SK-N-SH (cell line): ENCODE measurements at regions not wholly inside any gene's neighbourhood (a gene's known extent, or its start where the extent isn't known, plus 50 kb on each side); places are given as distances from the start of the nearest gene placed in this dataset.
"Not testable (repeated sequence)": the region's sequence is repeated elsewhere in the genome, so short reads cannot be mapped to it uniquely, and the experiment has no call there.

Source experiments
- CTCF ChIA-PET: fragments of 300-600, 350-600 bp; formaldehyde crosslinking; extraction: SDS; loops from one replicate; lab custom pipeline; 2021; lab: Yijun Ruan, JAX
- POLR2A ChIA-PET: fragments of 350-600 bp; sonication (Branson Sonifier 250); formaldehyde crosslinking; extraction: SDS; loops from one replicate; lab custom pipeline; 2020; ENCODE audit warnings: antibody characterized with exemption, inconsistent platforms; lab: Yijun Ruan, JAX
- DNase-seq: peaks from one replicate; pipeline ENCODE4 v3.0.0; 2012
- H2AFZ ChIP-seq: fragments of 200-600 bp; sonication (generic); 2 replicates; pipeline ENCODE4 v1.8.1; 2016; ENCODE audit warnings: antibody characterized with exemption, mild to moderate bottlenecking, low read depth
- H3F3A ChIP-seq: fragments of 200-600 bp; sonication (generic); replicated peaks from 2 replicates; pipeline ENCODE3; 2016; ENCODE audit warnings: antibody characterized with exemption, mild to moderate bottlenecking; ENCODE audit not compliant: insufficient read depth
- H3K27ac ChIP-seq, 2 experiments: fragments of 200-500 bp in 1 of 2; fragments of 200-600 bp in 1 of 2; sonication (Bioruptor generic) in 1 of 2; sonication (generic), shearing (Covaris generic) in 1 of 2; 2 replicates each; pipeline versions ENCODE4 v1.5.1 to v1.6.1; 2014 to 2016; ENCODE audit warnings: low read depth in 2 of 2, inconsistent platforms in 1 of 2, low read length in 1 of 2, mild to moderate bottlenecking in 1 of 2, mixed read lengths in 1 of 2
- H3K27me3 ChIP-seq: fragments of 200-600 bp; sonication (generic), shearing (Covaris generic); 2 replicates; pipeline ENCODE4 v1.6.1; 2016; ENCODE audit warnings: mixed run types; ENCODE audit not compliant: insufficient read depth
- H3K36me3 ChIP-seq, 2 experiments: fragments of 200-500 bp in 1 of 2; fragments of 200-600 bp in 1 of 2; sonication (Bioruptor generic) in 1 of 2; sonication (generic) in 1 of 2; replicated peaks in 1 of 2; 2 replicates each; pipeline versions ENCODE3 to v1.5.1; 2014 to 2016; ENCODE audit warnings: low read length in 1 of 2, mild to moderate bottlenecking in 1 of 2; ENCODE audit not compliant: insufficient read depth in 2 of 2, control insufficient read depth in 1 of 2
- H3K4me1 ChIP-seq, 2 experiments: fragments of 200-500 bp in 1 of 2; fragments of 200-600 bp in 1 of 2; sonication (Bioruptor generic) in 1 of 2; sonication (generic), shearing (Covaris generic) in 1 of 2; 2 replicates each; pipeline versions ENCODE4 v1.5.1 to v1.6.1; 2014 to 2016; ENCODE audit warnings: low read depth in 1 of 2, low read length in 1 of 2, mixed run types in 1 of 2; ENCODE audit not compliant: insufficient read depth in 2 of 2, control insufficient read depth in 1 of 2
- H3K4me2 ChIP-seq: fragments of 200-600 bp; sonication (generic), shearing (Covaris generic); 2 replicates; pipeline ENCODE4 v1.6.1; 2017; ENCODE audit warnings: mixed run types
- H3K4me3 ChIP-seq, 2 experiments: fragments of 200-500 bp in 1 of 2; fragments of 200-600 bp in 1 of 2; sonication (Bioruptor generic) in 1 of 2; sonication (generic), shearing (Covaris generic) in 1 of 2; 2 replicates each; pipeline versions ENCODE4 v1.5.1 to v1.8.1; 2014 to 2016; ENCODE audit warnings: low read depth in 2 of 2, inconsistent platforms in 1 of 2, low read length in 1 of 2, mild to moderate bottlenecking in 1 of 2, mixed read lengths in 1 of 2, moderate library complexity in 1 of 2
- H3K79me2 ChIP-seq: fragments of 200-600 bp; sonication (generic); 2 replicates; pipeline ENCODE4 v1.8.1; 2017; ENCODE audit warnings: mild to moderate bottlenecking; ENCODE audit not compliant: insufficient read depth
- H3K9ac ChIP-seq: fragments of 200-600 bp; sonication (generic); 2 replicates; pipeline ENCODE4 v1.6.1; 2017; ENCODE audit warnings: mixed run types
- H3K9me2 ChIP-seq: fragments of 200-600 bp; sonication (generic); 2 replicates; pipeline ENCODE4 v1.6.1; 2017; ENCODE audit warnings: mixed run types
- H3K9me3 ChIP-seq: fragments of 200-600 bp; sonication (generic); 2 replicates; pipeline ENCODE4 v1.6.1; 2017; ENCODE audit warnings: mixed run types, mild to moderate bottlenecking, moderate library complexity
- H4K20me1 ChIP-seq: fragments of 200-600 bp; sonication (generic); 2 replicates; pipeline ENCODE4 v1.6.1; 2017; ENCODE audit warnings: mild to moderate bottlenecking, mixed run types; ENCODE audit not compliant: insufficient read depth
- CTCF ChIP-seq: fragments of 200-600 bp; sonication (generic); IDR thresholded peaks from 2 replicates; pipeline ENCODE4 v1.6.1; 2017; ENCODE audit warnings: antibody characterized with exemption, mild to moderate bottlenecking, moderate library complexity
- ELF1 ChIP-seq: IDR thresholded peaks from 2 replicates; pipeline ENCODE4 v1.4.0; 2012
- FOSL2 ChIP-seq: IDR thresholded peaks from 2 replicates; pipeline ENCODE4 v1.4.0; 2012; ENCODE audit warnings: low read depth, mild to moderate bottlenecking, moderate library complexity, borderline replicate concordance
- FOXJ3 ChIP-seq: sonication (generic); formaldehyde crosslinking; IDR thresholded peaks from 2 replicates; pipeline ENCODE4 v1.5.1; 2020; ENCODE audit warnings: mild to moderate bottlenecking, missing genetic modification reagents
- FOXM1 ChIP-seq: IDR thresholded peaks from 2 replicates; pipeline ENCODE4 v1.4.0; 2012; ENCODE audit warnings: low read depth, mild to moderate bottlenecking
- GABPA ChIP-seq: IDR thresholded peaks from 2 replicates; pipeline ENCODE4 v1.4.0; 2012; ENCODE audit warnings: low read depth, mild to moderate bottlenecking
- IRF3 ChIP-seq: fragments of 150-350 bp; IDR thresholded peaks from 2 replicates; pipeline ENCODE4 v1.6.1; 2016; ENCODE audit warnings: mild to moderate bottlenecking, low read depth, low read length
- RAD21 ChIP-seq: IDR thresholded peaks from 2 replicates; pipeline ENCODE4 v1.6.1; 2012; ENCODE audit warnings: mild to moderate bottlenecking, low read length
- TAF1 ChIP-seq: IDR thresholded peaks from 2 replicates; pipeline ENCODE4 v1.6.1; 2012; ENCODE audit warnings: low read depth, mild to moderate bottlenecking, low read length, moderate library complexity, borderline replicate concordance
- WGBS: methylation state at CpG from one replicate; pipeline ENCODE4 v1.1.6; 2017; ENCODE audit warnings: low lambda C conversion rate; 5-methylcytosine and 5-hydroxymethylcytosine counted together

GRCh38 chr3:125697979-125698640, 102.8 kb upstream of the OSBPL11 start:
- H2AFZ ChIP-seq, CTCF ChIA-PET, H3K9me3 ChIP-seq, H3K9me2 ChIP-seq, POLR2A ChIA-PET, H3K36me3 ChIP-seq, H3K4me2 ChIP-seq, H3K4me1 ChIP-seq, H3K4me3 ChIP-seq, DNase-seq, H3K79me2 ChIP-seq, H4K20me1 ChIP-seq, H3K9ac ChIP-seq, H3F3A ChIP-seq, H3K27ac ChIP-seq, H3K27me3 ChIP-seq: not testable (repeated sequence)
- WGBS, result 74% methylated on average over 10 of the region's 13 CpGs

- Histone ChIP-seq H3K27ac (no peak overlapping the region), H3K4me2 (no peak overlapping the region), H3K9me2 (no peaks in the 10 kb centered on the region), H3K27me3 (no peaks in the 10 kb centered on the region), H3K4me1 (no peaks in the 10 kb centered on the region), H3K4me3 (no peak overlapping the region), H3K9me3 (no peaks in the 10 kb centered on the region), H3K79me2 (no peaks in the 10 kb centered on the region), H3F3A (no peaks in the 10 kb centered on the region), H3K36me3 (no peaks in the 10 kb centered on the region), H2AFZ (no peak overlapping the region), H4K20me1 (no peaks in the 10 kb centered on the region), H3K9ac (no peak overlapping the region)
- DNase-seq, result peak; percentile 10
- WGBS, result 84% methylated on average over 16 of the region's 24 CpGs
- ChIA-PET CTCF (no interaction called here), POLR2A (no interaction called here)
- TF ChIP-seq GABPA, result no peak
- no peak for TF ChIP-seq IRF3
- TF ChIP-seq ELF1, result no peak
- no peak for TF ChIP-seq FOXJ3 (CRISPR knock-in tag)
- no peak for TF ChIP-seq FOXM1
- TF ChIP-seq FOSL2, result no peak
- TF ChIP-seq TAF1, result no peak
- no peak for TF ChIP-seq CTCF
- no peak for TF ChIP-seq RAD21
These were observed 120.4 kb upstream of the OSBPL11 start for GRCh38 chr3:125715651-125716050.

GRCh38 chr3:125732151-125732550, 136.9 kb upstream of the OSBPL11 start:
- H3K27me3 ChIP-seq, H2AFZ ChIP-seq, H3K9me3 ChIP-seq, H3K9me2 ChIP-seq, POLR2A ChIA-PET, DNase-seq, CTCF ChIA-PET, H4K20me1 ChIP-seq, H3K4me1 ChIP-seq, H3F3A ChIP-seq, H3K36me3 ChIP-seq, H3K4me3 ChIP-seq, H3K27ac ChIP-seq, H3K9ac ChIP-seq, H3K79me2 ChIP-seq, H3K4me2 ChIP-seq: not testable (repeated sequence)
- WGBS, result 15% methylated on average over 10 of the region's 11 CpGs

- H4K20me1 ChIP-seq, H2AFZ ChIP-seq, CTCF ChIA-PET, H3K9ac ChIP-seq, H3K4me2 ChIP-seq, H3F3A ChIP-seq, H3K4me3 ChIP-seq, H3K9me2 ChIP-seq, H3K27me3 ChIP-seq, H3K9me3 ChIP-seq, H3K27ac ChIP-seq, DNase-seq, H3K36me3 ChIP-seq, H3K4me1 ChIP-seq, POLR2A ChIA-PET, H3K79me2 ChIP-seq: not testable (repeated sequence)
- WGBS, result 70% methylated on average over 7 of the region's 11 CpGs
These were observed 146.9 kb upstream of the OSBPL11 start for GRCh38 chr3:125741991-125742718.
